GM23248 (cell line): ENCODE measurements at regions not wholly inside any gene's neighbourhood (a gene's known extent, or its start where the extent isn't known, plus 50 kb on each side); places are given as distances from the start of the nearest gene placed in this dataset.

Source experiments
- DNase-seq: peaks from one replicate; pipeline ENCODE4 v3.0.0-alpha.2; 2015
- H2AFZ ChIP-seq: fragments of 200-600 bp; sonication (generic); 2 replicates; pipeline ENCODE4 v1.6.1; 2016; ENCODE audit warnings: antibody characterized with exemption
- H3F3A ChIP-seq: fragments of 200-600 bp; sonication (generic); 2 replicates; pipeline ENCODE4 v1.6.1; 2016; ENCODE audit warnings: mild to moderate bottlenecking, antibody characterized with exemption, mixed run types; ENCODE audit not compliant: insufficient read depth
- H3K27ac ChIP-seq: fragments of 200-600 bp; sonication (generic); 2 replicates; pipeline ENCODE4 v1.5.1; 2016; ENCODE audit warnings: mild to moderate bottlenecking
- H3K27me3 ChIP-seq: fragments of 200-600 bp; sonication (generic); replicated peaks from 2 replicates; pipeline ENCODE4 v1.6.1; 2016; ENCODE audit warnings: mild to moderate bottlenecking; ENCODE audit not compliant: insufficient read depth
- H3K36me3 ChIP-seq: fragments of 200-600 bp; sonication (generic); 2 replicates; pipeline ENCODE4 v1.6.1; 2016; ENCODE audit warnings: low read depth, mild to moderate bottlenecking
- H3K4me1 ChIP-seq: fragments of 200-600 bp; sonication (generic); 2 replicates; pipeline ENCODE4 v1.6.1; 2016; ENCODE audit warnings: mild to moderate bottlenecking; ENCODE audit not compliant: insufficient read depth
- H3K4me2 ChIP-seq: fragments of 200-600 bp; sonication (generic); one replicate; pipeline ENCODE4 v1.6.1; 2016; ENCODE audit warnings: mild to moderate bottlenecking; ENCODE audit not compliant: unreplicated experiment
- H3K4me3 ChIP-seq: fragments of 200-600 bp; sonication (generic); 2 replicates; pipeline ENCODE4 v1.5.1; 2016; ENCODE audit warnings: mild to moderate bottlenecking
- H3K79me2 ChIP-seq: fragments of 200-600 bp; sonication (generic); 2 replicates; pipeline ENCODE4 v1.6.1; 2016; ENCODE audit warnings: mild to moderate bottlenecking; ENCODE audit not compliant: insufficient read depth
- H3K9ac ChIP-seq: fragments of 200-600 bp; sonication (generic); 2 replicates; pipeline ENCODE4 v1.6.1; 2016; ENCODE audit warnings: mild to moderate bottlenecking
- H3K9me2 ChIP-seq: fragments of 200-600 bp; sonication (generic); 2 replicates; pipeline ENCODE4 v1.6.1; 2016; ENCODE audit warnings: mixed run types, mild to moderate bottlenecking, moderate library complexity; ENCODE audit not compliant: insufficient read depth
- H3K9me3 ChIP-seq: fragments of 200-600 bp; sonication (generic); one replicate; pipeline ENCODE4 v1.6.1; 2017; ENCODE audit warnings: low read depth
- H4K20me1 ChIP-seq: fragments of 200-600 bp; sonication (generic); 2 replicates; pipeline ENCODE4 v1.6.0; 2016; ENCODE audit not compliant: insufficient read depth
- EZH2 ChIP-seq: fragments of 200-600 bp; sonication (generic); IDR thresholded peaks from 2 replicates; pipeline ENCODE4 v1.6.1; 2018; ENCODE audit warnings: antibody characterized with exemption, mild to moderate bottlenecking; ENCODE audit not compliant: insufficient read depth, poor library complexity, severe bottlenecking
- EZH2phosphoT487 ChIP-seq: fragments of 200-600 bp; sonication (generic); IDR thresholded peaks from 2 replicates; pipeline ENCODE4 v1.6.1; 2018; ENCODE audit warnings: antibody characterized with exemption, moderate library complexity, mild to moderate bottlenecking, low read depth; ENCODE audit not compliant: insufficient read depth
- WGBS, 2 experiments: methylation state at CpG; one replicate each; pipeline ENCODE4 v1.1.6; 2015 to 2017; ENCODE audit warnings: low lambda C conversion rate in 2 of 2, low coverage in 1 of 2; ENCODE audit errors: missing lambda C conversion rate in 2 of 2; 5-methylcytosine and 5-hydroxymethylcytosine counted together
- in situ Hi-C: fragments of 300-500 bp; cut with MboI; formaldehyde crosslinking; loops from 2 replicates; pipeline ENCODE4 v1.15.0; 2020

GRCh38 chr4:38392223-38392855 lies 271.7 kb upstream of the KLF3 start:
- no peaks in the 10 kb centered on the region for H3K79me2 ChIP-seq
- no peaks in the 10 kb centered on the region for H3K36me3 ChIP-seq
- H3F3A ChIP-seq = no peaks in the 10 kb centered on the region
- peaks cover 4% of the 10 kb centered on the region; the same call in 1 of the 2 replicates for H3K27me3 ChIP-seq
- no peaks in the 10 kb centered on the region for H3K4me1 ChIP-seq
- H3K9me2 ChIP-seq = no peaks in the 10 kb centered on the region
- H3K9ac ChIP-seq = no peak overlapping the region
- DNase-seq = no peak
- H3K9me3 ChIP-seq = no peaks in the 10 kb centered on the region
- H2AFZ ChIP-seq = no peak overlapping the region
- no peak overlapping the region for H3K27ac ChIP-seq
- no peak overlapping the region for H3K4me2 ChIP-seq
- H3K4me3 ChIP-seq = no peak overlapping the region
- in situ Hi-C loops = no loop called here
- WGBS, 2 experiments = 56 to 65% methylated on average over 1 of the region's 1 CpG
- H4K20me1 ChIP-seq = no peaks in the 10 kb centered on the region
- TF ChIP-seq EZH2 (no peak), EZH2phosphoT487 (no peak)

DNA sequence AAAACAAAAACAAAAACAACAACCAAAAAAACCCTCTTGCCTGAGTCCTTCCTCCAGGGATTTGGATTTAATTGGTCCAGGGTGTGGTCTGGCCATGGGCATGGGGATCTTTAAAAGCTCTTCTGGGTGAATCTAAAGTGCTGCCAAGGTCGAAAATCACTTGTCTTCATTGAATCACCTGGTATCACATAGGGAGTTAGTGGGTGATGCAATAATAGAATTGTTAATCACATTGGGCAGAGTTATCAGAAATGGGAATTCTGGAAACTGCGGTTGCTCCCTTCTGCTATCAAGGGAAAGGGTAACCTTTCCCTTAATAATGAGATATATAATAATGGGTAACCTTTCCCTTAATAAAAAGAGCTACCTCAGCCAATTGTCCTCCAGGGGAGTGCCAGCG lies 267.9 kb upstream of the KLF3 start:
- H3K27ac ChIP-seq = no peak overlapping the region
- no peak for DNase-seq
- no peaks in the 10 kb centered on the region for H3K4me1 ChIP-seq
- no peaks in the 10 kb centered on the region for H3F3A ChIP-seq
- in situ Hi-C loops = no loop called here
- no peak overlapping the region for H2AFZ ChIP-seq
- H3K36me3 ChIP-seq = no peaks in the 10 kb centered on the region
- H3K4me3 ChIP-seq = no peak overlapping the region
- TF ChIP-seq EZH2 (no peak), EZH2phosphoT487 (no peak)
- no peaks in the 10 kb centered on the region for H3K9me2 ChIP-seq
- H4K20me1 ChIP-seq = no peaks in the 10 kb centered on the region
- no peaks in the 10 kb centered on the region for H3K79me2 ChIP-seq
- no peaks in the 10 kb centered on the region for H3K9me3 ChIP-seq
- H3K9ac ChIP-seq = no peak overlapping the region
- H3K27me3 ChIP-seq = peaks cover 4% of the 10 kb centered on the region; the same call in 1 of the 2 replicates
- whole genome bisulfite sequencing, 2 experiments = 60 to 64% methylated on average over 3 of the region's 3 CpGs
- no peak overlapping the region for H3K4me2 ChIP-seq

GRCh38 chr4:38396845-38397547 lies 267.0 kb upstream of the KLF3 start:
- Histone ChIP-seq H4K20me1 (no peaks in the 10 kb centered on the region), H3F3A (no peaks in the 10 kb centered on the region), H3K9me3 (no peaks in the 10 kb centered on the region), H3K9ac (no peak overlapping the region), H3K36me3 (no peaks in the 10 kb centered on the region), H3K4me3 (no peak overlapping the region), H3K9me2 (no peaks in the 10 kb centered on the region), H3K79me2 (no peaks in the 10 kb centered on the region), H3K27me3 (peaks cover 4% of the 10 kb centered on the region; the same call in 1 of the 2 replicates), H3K4me1 (no peaks in the 10 kb centered on the region), H2AFZ (no peak overlapping the region), H3K4me2 (no peak overlapping the region), H3K27ac (no peak overlapping the region)
- 57 to 59% methylated on average over 4 of the region's 4 CpGs for WGBS, 2 experiments
- no peak for DNase-seq
- TF ChIP-seq EZH2 (no peak), EZH2phosphoT487 (no peak)
- in situ Hi-C loops = no loop called here

- no peak overlapping the region for H3K4me2 ChIP-seq
- H3K9me2 ChIP-seq = no peaks in the 10 kb centered on the region
- DNase-seq = no peak
- H2AFZ ChIP-seq = no peak overlapping the region
- no peak overlapping the region for H3K27ac ChIP-seq
- no peaks in the 10 kb centered on the region for H3F3A ChIP-seq
- H3K9me3 ChIP-seq = no peaks in the 10 kb centered on the region
- no peak overlapping the region for H3K9ac ChIP-seq
- 48 to 57% methylated on average over 3 of the region's 3 CpGs for WGBS, 2 experiments
- H3K4me1 ChIP-seq = no peaks in the 10 kb centered on the region
- no peaks in the 10 kb centered on the region for H4K20me1 ChIP-seq
- in situ Hi-C loops = no loop called here
- peaks cover 4% of the 10 kb centered on the region; the same call in 1 of the 2 replicates for H3K27me3 ChIP-seq
- H3K79me2 ChIP-seq = no peaks in the 10 kb centered on the region
- no peaks in the 10 kb centered on the region for H3K36me3 ChIP-seq
- H3K4me3 ChIP-seq = no peak overlapping the region
- no peak for TF ChIP-seq EZH2
- TF ChIP-seq EZH2phosphoT487 = no peak
Measured at GRCh38 chr4:38400946-38401345, 263.1 kb upstream of the KLF3 start.
